GM23338 (cell line): ENCODE measurements at regions not wholly inside any gene's neighbourhood (a gene's known extent, or its start where the extent isn't known, plus 50 kb on each side); places are given as distances from the start of the nearest gene placed in this dataset.

Experiments
- ATAC-seq: fragments of 200-7000 bp; cut with Tn5 transposase; 3 replicates; pipeline ENCODE4 v1.9.1; 2020
- DNase-seq: peaks from one replicate; pipeline ENCODE4 v3.0.0-alpha.2; 2015; ENCODE audit warnings: low spot score
- H2AFZ ChIP-seq: fragments of 200-600 bp; sonication (generic); 2 replicates; pipeline ENCODE4 v1.8.0; 2016; ENCODE audit warnings: antibody characterized with exemption, mild to moderate bottlenecking, moderate library complexity
- H3F3A ChIP-seq: fragments of 200-600 bp; sonication (generic); replicated peaks from 2 replicates; pipeline ENCODE4 v1.8.0; 2017; ENCODE audit warnings: antibody characterized with exemption, mixed run types, low read depth
- H3K27ac ChIP-seq: fragments of 200-600 bp; sonication (generic); 2 replicates; pipeline ENCODE4 v1.6.1; 2016; ENCODE audit warnings: low read depth
- H3K27me3 ChIP-seq: fragments of 200-600 bp; sonication (generic); 2 replicates; pipeline ENCODE4 v1.8.0; 2016; ENCODE audit warnings: mild to moderate bottlenecking, mixed run types, moderate library complexity; ENCODE audit not compliant: insufficient read depth
- H3K36me3 ChIP-seq: fragments of 200-600 bp; sonication (generic); 2 replicates; pipeline ENCODE4 v1.8.0; 2016; ENCODE audit warnings: mild to moderate bottlenecking; ENCODE audit not compliant: insufficient read depth
- H3K4me1 ChIP-seq: fragments of 200-600 bp; sonication (generic); 2 replicates; pipeline ENCODE4 v1.8.0; 2016; ENCODE audit warnings: mild to moderate bottlenecking, moderate library complexity; ENCODE audit not compliant: insufficient read depth
- H3K4me2 ChIP-seq: fragments of 200-600 bp; sonication (generic); 2 replicates; pipeline ENCODE4 v1.7.1; 2017; ENCODE audit warnings: mixed run types
- H3K4me3 ChIP-seq: fragments of 200-600 bp; sonication (generic); 2 replicates; pipeline ENCODE4 v1.6.1; 2016; ENCODE audit warnings: mixed run types
- H3K79me2 ChIP-seq: fragments of 200-600 bp; sonication (generic); replicated peaks from 2 replicates; pipeline ENCODE4 v1.8.0; 2017; ENCODE audit warnings: mild to moderate bottlenecking; ENCODE audit not compliant: insufficient read depth
- H3K9me2 ChIP-seq: fragments of 200-600 bp; sonication (generic); 2 replicates; pipeline ENCODE4 v1.8.0; 2017; ENCODE audit not compliant: insufficient read depth
- H4K20me1 ChIP-seq: fragments of 200-600 bp; sonication (generic); replicated peaks from 2 replicates; pipeline ENCODE4 v1.8.0; 2017; ENCODE audit warnings: mild to moderate bottlenecking; ENCODE audit not compliant: insufficient read depth
- H3K27ac Mint-ChIP-seq: 2 replicates; pipeline ENCODE4 v1.8.0; 2020; ENCODE audit warnings: inconsistent platforms, mild to moderate bottlenecking, moderate library complexity, mixed read lengths
- H3K27me3 Mint-ChIP-seq: 3 replicates; pipeline ENCODE4 v1.8.0; 2022; ENCODE audit warnings: low read depth, mild to moderate bottlenecking, moderate library complexity, mixed read lengths, inconsistent platforms; ENCODE audit not compliant: insufficient read depth, poor library complexity
- H3K36me3 Mint-ChIP-seq: 3 replicates; pipeline ENCODE4 v1.8.0; 2021; ENCODE audit warnings: low read depth, mild to moderate bottlenecking, inconsistent platforms, moderate library complexity, mixed read lengths
- H3K4me1 Mint-ChIP-seq: 3 replicates; pipeline ENCODE4 v1.8.0; 2020; ENCODE audit warnings: mild to moderate bottlenecking, inconsistent platforms, mixed read lengths
- H3K4me3 Mint-ChIP-seq: 3 replicates; pipeline ENCODE4 v1.8.0; 2021; ENCODE audit warnings: moderate library complexity, mild to moderate bottlenecking, inconsistent platforms, mixed read lengths
- H3K9me3 Mint-ChIP-seq: 3 replicates; pipeline ENCODE4 v1.8.0; 2020; ENCODE audit warnings: moderate library complexity, mild to moderate bottlenecking, inconsistent platforms, mixed read lengths
- CREB1 ChIP-seq: fragments of 250-450 bp; sonication (Bioruptor Pico); IDR thresholded peaks from 2 replicates; pipeline ENCODE4 v1.5.0; 2020; ENCODE audit warnings: low read depth, mild to moderate bottlenecking, moderate library complexity
- EZH2 ChIP-seq: fragments of 200-600 bp; sonication (generic); IDR thresholded peaks from one replicate; pipeline ENCODE4 v1.8.0; 2017; ENCODE audit warnings: antibody characterized with exemption, mild to moderate bottlenecking, low read depth; ENCODE audit not compliant: unreplicated experiment
- JUNB ChIP-seq: IDR thresholded peaks from one replicate; pipeline ENCODE4 v1.6.1; 2016; ENCODE audit warnings: antibody characterized with exemption; ENCODE audit not compliant: unreplicated experiment
- NANOG ChIP-seq: IDR thresholded peaks from 2 replicates; pipeline ENCODE4 v1.6.1; 2016; ENCODE audit warnings: antibody characterized with exemption, borderline replicate concordance
- REST ChIP-seq: IDR thresholded peaks from one replicate; pipeline ENCODE4 v1.6.1; 2018; ENCODE audit warnings: antibody characterized with exemption; ENCODE audit not compliant: unreplicated experiment
- ZNF114 ChIP-seq: fragments of 250-450 bp; sonication (Bioruptor Pico); IDR thresholded peaks from 2 replicates; pipeline ENCODE4 v1.5.0; 2020; ENCODE audit warnings: mild to moderate bottlenecking, moderate library complexity
- ZNF331 ChIP-seq: fragments of 250-450 bp; sonication (Bioruptor Pico); IDR thresholded peaks from 2 replicates; pipeline ENCODE4 v1.5.0; 2020; ENCODE audit warnings: low read depth, mild to moderate bottlenecking, moderate library complexity
- ZNF462 ChIP-seq: fragments of 250-450 bp; sonication (Bioruptor Pico); IDR thresholded peaks from 2 replicates; pipeline ENCODE4 v1.5.0; 2020; ENCODE audit warnings: mild to moderate bottlenecking, moderate library complexity
- TF ChIP-seq, protein P1 (sequence below), 2 experiments: fragments of 200-600 bp in 1 of 2; sonication (generic) in 1 of 2; conservative IDR thresholded peaks; 2 replicates each; pipeline versions ENCODE4 v1.5.1 to v1.6.1; 2016 to 2017; ENCODE audit warnings: antibody characterized with exemption in 2 of 2, low read depth in 2 of 2, mild to moderate bottlenecking in 2 of 2, moderate library complexity in 1 of 2
- TF ChIP-seq, protein P2 (sequence below): IDR thresholded peaks from 2 replicates; pipeline ENCODE4 v1.6.1; 2016; ENCODE audit warnings: antibody characterized with exemption

DNA sequence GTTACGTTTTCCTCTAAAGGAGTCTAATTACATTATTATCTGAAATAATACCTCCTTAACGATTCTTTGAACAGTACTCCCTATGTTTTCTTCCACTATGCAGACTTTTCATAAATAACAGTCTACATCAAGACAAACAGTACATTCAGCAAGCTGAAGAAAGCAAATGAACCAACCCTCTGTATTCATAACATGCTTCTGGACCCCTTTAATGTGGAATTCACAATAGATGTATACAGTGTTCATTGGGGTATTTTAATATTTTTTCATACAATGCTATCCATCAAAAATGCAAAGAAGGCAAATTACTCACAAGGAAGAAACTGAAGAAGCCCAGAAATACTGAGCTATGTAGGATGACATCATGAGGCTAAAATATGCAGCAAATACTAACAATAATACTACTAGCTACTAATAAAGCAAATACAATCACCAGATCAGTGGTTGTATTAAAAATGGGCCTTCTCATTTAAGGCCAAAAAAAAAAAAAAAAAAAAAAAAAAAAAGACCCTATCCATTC is 408.6 kb downstream of the MTX2 start:
- H3K79me2 ChIP-seq: no peaks in the 10 kb centered on the region
- DNase-seq (no peak), ATAC-seq (no peak)
- H3K27me3 ChIP-seq: no peaks in the 10 kb centered on the region
- H3K4me1 ChIP-seq: peaks cover 34% of the 10 kb centered on the region
- no peak overlapping the region for H3K4me2 ChIP-seq
- no peak for TF ChIP-seq NANOG
- TF ChIP-seq, protein P1, sequence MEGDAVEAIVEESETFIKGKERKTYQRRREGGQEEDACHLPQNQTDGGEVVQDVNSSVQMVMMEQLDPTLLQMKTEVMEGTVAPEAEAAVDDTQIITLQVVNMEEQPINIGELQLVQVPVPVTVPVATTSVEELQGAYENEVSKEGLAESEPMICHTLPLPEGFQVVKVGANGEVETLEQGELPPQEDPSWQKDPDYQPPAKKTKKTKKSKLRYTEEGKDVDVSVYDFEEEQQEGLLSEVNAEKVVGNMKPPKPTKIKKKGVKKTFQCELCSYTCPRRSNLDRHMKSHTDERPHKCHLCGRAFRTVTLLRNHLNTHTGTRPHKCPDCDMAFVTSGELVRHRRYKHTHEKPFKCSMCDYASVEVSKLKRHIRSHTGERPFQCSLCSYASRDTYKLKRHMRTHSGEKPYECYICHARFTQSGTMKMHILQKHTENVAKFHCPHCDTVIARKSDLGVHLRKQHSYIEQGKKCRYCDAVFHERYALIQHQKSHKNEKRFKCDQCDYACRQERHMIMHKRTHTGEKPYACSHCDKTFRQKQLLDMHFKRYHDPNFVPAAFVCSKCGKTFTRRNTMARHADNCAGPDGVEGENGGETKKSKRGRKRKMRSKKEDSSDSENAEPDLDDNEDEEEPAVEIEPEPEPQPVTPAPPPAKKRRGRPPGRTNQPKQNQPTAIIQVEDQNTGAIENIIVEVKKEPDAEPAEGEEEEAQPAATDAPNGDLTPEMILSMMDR (conservative IDR thresholded peaks at IDR 0.05; ENCODE audit: low read depth in 2 of 2): no peak
- TF ChIP-seq ZNF331 (CRISPR knock-in tag): no peak
- TF ChIP-seq EZH2: no peak
- no peak for TF ChIP-seq JUNB
- no peak overlapping the region for H3K27ac ChIP-seq
- H2AFZ ChIP-seq: no peak overlapping the region
- H3F3A ChIP-seq: no peaks in the 10 kb centered on the region
- H3K27me3 Mint-ChIP-seq: peaks cover 2% of the 10 kb centered on the region
- no peaks in the 10 kb centered on the region for H3K9me3 Mint-ChIP-seq
- H3K4me1 Mint-ChIP-seq: peaks cover 51% of the 10 kb centered on the region
- no peak overlapping the region for H3K27ac Mint-ChIP-seq
- H3K4me3 Mint-ChIP-seq: no peak overlapping the region
- H3K36me3 Mint-ChIP-seq: no peaks in the 10 kb centered on the region
- H3K9me2 ChIP-seq: no peaks in the 10 kb centered on the region
- no peaks in the 10 kb centered on the region for H3K36me3 ChIP-seq
- no peaks in the 10 kb centered on the region for H4K20me1 ChIP-seq
- H3K4me3 ChIP-seq: no peak overlapping the region

GRCh38 chr2:176678571-176678970 is 409.3 kb downstream of the MTX2 start:
- peaks cover 35% of the 10 kb centered on the region for H3K4me1 ChIP-seq
- no peaks in the 10 kb centered on the region for H3K36me3 Mint-ChIP-seq
- no peak overlapping the region for H3K27ac Mint-ChIP-seq
- no peak overlapping the region for H3K4me3 ChIP-seq
- peaks cover 2% of the 10 kb centered on the region for H3K27me3 Mint-ChIP-seq
- DNase-seq (no peak), ATAC-seq (no peak)
- H3F3A ChIP-seq: no peaks in the 10 kb centered on the region
- no peaks in the 10 kb centered on the region for H3K9me2 ChIP-seq
- no peaks in the 10 kb centered on the region for H3K27me3 ChIP-seq
- no peaks in the 10 kb centered on the region for H3K36me3 ChIP-seq
- no peaks in the 10 kb centered on the region for H4K20me1 ChIP-seq
- H3K4me2 ChIP-seq: no peak overlapping the region
- H3K4me1 Mint-ChIP-seq: peaks cover 55% of the 10 kb centered on the region
- H3K4me3 Mint-ChIP-seq: no peak overlapping the region
- no peaks in the 10 kb centered on the region for H3K9me3 Mint-ChIP-seq
- H3K27ac ChIP-seq: no peak overlapping the region
- H3K79me2 ChIP-seq: no peaks in the 10 kb centered on the region
- H2AFZ ChIP-seq: no peak overlapping the region
- TF ChIP-seq REST (no peak), JUNB (no peak), EZH2 (no peak), CREB1 (no peak), ZNF462 (CRISPR knock-in tag) (no peak), ZNF114 (CRISPR knock-in tag) (no peak)
- TF ChIP-seq, protein P2, sequence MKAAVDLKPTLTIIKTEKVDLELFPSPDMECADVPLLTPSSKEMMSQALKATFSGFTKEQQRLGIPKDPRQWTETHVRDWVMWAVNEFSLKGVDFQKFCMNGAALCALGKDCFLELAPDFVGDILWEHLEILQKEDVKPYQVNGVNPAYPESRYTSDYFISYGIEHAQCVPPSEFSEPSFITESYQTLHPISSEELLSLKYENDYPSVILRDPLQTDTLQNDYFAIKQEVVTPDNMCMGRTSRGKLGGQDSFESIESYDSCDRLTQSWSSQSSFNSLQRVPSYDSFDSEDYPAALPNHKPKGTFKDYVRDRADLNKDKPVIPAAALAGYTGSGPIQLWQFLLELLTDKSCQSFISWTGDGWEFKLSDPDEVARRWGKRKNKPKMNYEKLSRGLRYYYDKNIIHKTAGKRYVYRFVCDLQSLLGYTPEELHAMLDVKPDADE: no peak
